GM12878 (cell line): ENCODE measurements at regions not wholly inside any gene's neighbourhood (a gene's known extent, or its start where the extent isn't known, plus 50 kb on each side); places are given as distances from the start of the nearest gene placed in this dataset.

ENCODE experiments used
- BACH1 ChIP-seq: fragments of 450-650 bp; IDR thresholded peaks from 2 replicates; pipeline ENCODE4 v1.6.1; 2017; ENCODE audit warnings: mild to moderate bottlenecking, borderline replicate concordance
- CBX5 ChIP-seq: sonication (generic); IDR thresholded peaks from 2 replicates; pipeline ENCODE4 v1.6.1; 2016; ENCODE audit warnings: low read depth, moderate library complexity, mild to moderate bottlenecking, inconsistent platforms
- CEBPB ChIP-seq, 2 experiments: fragments of 150-350 bp in 1 of 2; IDR thresholded peaks; 2 replicates each; pipeline ENCODE4 v1.6.1; 2012 to 2014; ENCODE audit warnings: low read depth in 2 of 2, low read length in 2 of 2, borderline replicate concordance in 1 of 2, inconsistent platforms in 1 of 2
- CTCF ChIP-seq, 3 experiments: IDR thresholded peaks in 2 of 3; conservative IDR thresholded peaks in 1 of 3; 2 replicates each; pipeline ENCODE4 v1.5.1; 2011; ENCODE audit warnings: low read depth in 3 of 3, low read length in 3 of 3, mild to moderate bottlenecking in 3 of 3, control low read depth in 2 of 3, moderate library complexity in 2 of 3, inconsistent platforms in 1 of 3, mixed read lengths in 1 of 3; ENCODE audit not compliant: control insufficient read depth in 2 of 3, insufficient read depth in 1 of 3; ENCODE audit errors: extremely low read depth in 1 of 3
- EP300 ChIP-seq, 2 experiments: fragments of 150-350 bp in 1 of 2; IDR thresholded peaks; 2 replicates each; pipeline ENCODE4 v1.6.1; 2011 to 2012; ENCODE audit warnings: low read depth in 2 of 2, low read length in 2 of 2, borderline replicate concordance in 1 of 2, improper control_type of control experiment in 1 of 2, inconsistent platforms in 1 of 2; ENCODE audit not compliant: control insufficient read depth in 1 of 2
- EZH2 ChIP-seq: IDR thresholded peaks from 2 replicates; pipeline ENCODE4 v1.6.1; 2012; ENCODE audit warnings: low read depth, mild to moderate bottlenecking, control low read depth, inconsistent platforms, low read length, borderline replicate concordance; ENCODE audit not compliant: control insufficient read depth
- IKZF2 ChIP-seq, 2 experiments: fragments of 450-650 bp; IDR thresholded peaks; 2 replicates each; pipeline ENCODE4 v1.6.1; 2017; ENCODE audit warnings: mild to moderate bottlenecking in 2 of 2, moderate library complexity in 2 of 2
- MAX ChIP-seq: IDR thresholded peaks from 2 replicates; pipeline ENCODE4 v1.6.1; 2012; ENCODE audit warnings: low read depth, low read length, improper control_type of control experiment
- PKNOX1 ChIP-seq: fragments of 450-650 bp; IDR thresholded peaks from 2 replicates; pipeline ENCODE4 v1.6.1; 2016; ENCODE audit warnings: mild to moderate bottlenecking
- POLR2A ChIP-seq: IDR thresholded peaks from 2 replicates; pipeline ENCODE4 v1.6.1; 2011; ENCODE audit warnings: low read depth, mild to moderate bottlenecking, low read length
- USF2 ChIP-seq: IDR thresholded peaks from 2 replicates; pipeline ENCODE4 v1.6.1; 2011; ENCODE audit warnings: low read depth, low read length, improper control_type of control experiment, borderline replicate concordance
- ZSCAN29 ChIP-seq: fragments of 450-650 bp; IDR thresholded peaks from 2 replicates; pipeline ENCODE4 v1.6.1; 2017; ENCODE audit warnings: mild to moderate bottlenecking, moderate library complexity

- no peak for TF ChIP-seq EZH2
- no peak for TF ChIP-seq EP300 (IDR thresholded peaks at IDR 0.05; ENCODE audit: borderline replicate concordance in 1 of 2, control insufficient read depth in 1 of 2, low read depth in 2 of 2, low read length in 2 of 2)
- TF ChIP-seq POLR2A: no peak
- no peak for TF ChIP-seq MAX
- no peak for TF ChIP-seq CBX5
- no peak for TF ChIP-seq BACH1
- TF ChIP-seq ZSCAN29: no peak
- no peak for TF ChIP-seq PKNOX1
- no peak for TF ChIP-seq CTCF (IDR thresholded peaks at IDR 0.05 in 2 of 3, conservative IDR thresholded peaks at IDR 0.05 in 1 of 3; ENCODE audit: control insufficient read depth in 2 of 3, extremely low read depth in 1 of 3, insufficient read depth in 1 of 3, low read depth in 3 of 3, low read length in 3 of 3)
- no peak for TF ChIP-seq IKZF2 (IDR thresholded peaks at IDR 0.05)
- TF ChIP-seq USF2: no peak
- TF ChIP-seq CEBPB (IDR thresholded peaks at IDR 0.05; ENCODE audit: borderline replicate concordance in 1 of 2, low read depth in 2 of 2, low read length in 2 of 2): no peak
Measured at GRCh38 chr14:92258934-92259333, 64.0 kb upstream of the SLC24A4 start.
